GM23248 (cell line): ENCODE measurements at regions not wholly inside any gene's neighbourhood (a gene's known extent, or its start where the extent isn't known, plus 50 kb on each side); places are given as distances from the start of the nearest gene placed in this dataset.

Experiments
- DNase-seq: peaks from one replicate; pipeline ENCODE4 v3.0.0-alpha.2; 2015
- H2AFZ ChIP-seq: fragments of 200-600 bp; sonication (generic); 2 replicates; pipeline ENCODE4 v1.6.1; 2016; ENCODE audit warnings: antibody characterized with exemption
- H3F3A ChIP-seq: fragments of 200-600 bp; sonication (generic); 2 replicates; pipeline ENCODE4 v1.6.1; 2016; ENCODE audit warnings: mild to moderate bottlenecking, antibody characterized with exemption, mixed run types; ENCODE audit not compliant: insufficient read depth
- H3K27ac ChIP-seq: fragments of 200-600 bp; sonication (generic); 2 replicates; pipeline ENCODE4 v1.5.1; 2016; ENCODE audit warnings: mild to moderate bottlenecking
- H3K27me3 ChIP-seq: fragments of 200-600 bp; sonication (generic); replicated peaks from 2 replicates; pipeline ENCODE4 v1.6.1; 2016; ENCODE audit warnings: mild to moderate bottlenecking; ENCODE audit not compliant: insufficient read depth
- H3K36me3 ChIP-seq: fragments of 200-600 bp; sonication (generic); 2 replicates; pipeline ENCODE4 v1.6.1; 2016; ENCODE audit warnings: low read depth, mild to moderate bottlenecking
- H3K4me1 ChIP-seq: fragments of 200-600 bp; sonication (generic); 2 replicates; pipeline ENCODE4 v1.6.1; 2016; ENCODE audit warnings: mild to moderate bottlenecking; ENCODE audit not compliant: insufficient read depth
- H3K4me2 ChIP-seq: fragments of 200-600 bp; sonication (generic); one replicate; pipeline ENCODE4 v1.6.1; 2016; ENCODE audit warnings: mild to moderate bottlenecking; ENCODE audit not compliant: unreplicated experiment
- H3K4me3 ChIP-seq: fragments of 200-600 bp; sonication (generic); 2 replicates; pipeline ENCODE4 v1.5.1; 2016; ENCODE audit warnings: mild to moderate bottlenecking
- H3K79me2 ChIP-seq: fragments of 200-600 bp; sonication (generic); 2 replicates; pipeline ENCODE4 v1.6.1; 2016; ENCODE audit warnings: mild to moderate bottlenecking; ENCODE audit not compliant: insufficient read depth
- H3K9ac ChIP-seq: fragments of 200-600 bp; sonication (generic); 2 replicates; pipeline ENCODE4 v1.6.1; 2016; ENCODE audit warnings: mild to moderate bottlenecking
- H3K9me2 ChIP-seq: fragments of 200-600 bp; sonication (generic); 2 replicates; pipeline ENCODE4 v1.6.1; 2016; ENCODE audit warnings: mixed run types, mild to moderate bottlenecking, moderate library complexity; ENCODE audit not compliant: insufficient read depth
- H3K9me3 ChIP-seq: fragments of 200-600 bp; sonication (generic); one replicate; pipeline ENCODE4 v1.6.1; 2017; ENCODE audit warnings: low read depth
- H4K20me1 ChIP-seq: fragments of 200-600 bp; sonication (generic); 2 replicates; pipeline ENCODE4 v1.6.0; 2016; ENCODE audit not compliant: insufficient read depth
- EZH2 ChIP-seq: fragments of 200-600 bp; sonication (generic); IDR thresholded peaks from 2 replicates; pipeline ENCODE4 v1.6.1; 2018; ENCODE audit warnings: antibody characterized with exemption, mild to moderate bottlenecking; ENCODE audit not compliant: insufficient read depth, poor library complexity, severe bottlenecking
- EZH2phosphoT487 ChIP-seq: fragments of 200-600 bp; sonication (generic); IDR thresholded peaks from 2 replicates; pipeline ENCODE4 v1.6.1; 2018; ENCODE audit warnings: antibody characterized with exemption, moderate library complexity, mild to moderate bottlenecking, low read depth; ENCODE audit not compliant: insufficient read depth
- WGBS, 2 experiments: methylation state at CpG; one replicate each; pipeline ENCODE4 v1.1.6; 2015 to 2017; ENCODE audit warnings: low lambda C conversion rate in 2 of 2, low coverage in 1 of 2; ENCODE audit errors: missing lambda C conversion rate in 2 of 2; 5-methylcytosine and 5-hydroxymethylcytosine counted together
- in situ Hi-C: fragments of 300-500 bp; cut with MboI; formaldehyde crosslinking; loops from 2 replicates; pipeline ENCODE4 v1.15.0; 2020

- TF ChIP-seq EZH2 (no peak), EZH2phosphoT487 (no peak)
- H3K36me3 ChIP-seq, result no peaks in the 10 kb centered on the region
- in situ Hi-C loops, result no loop called here
- H3K9me2 ChIP-seq, result no peaks in the 10 kb centered on the region; the same call in 1 of the 2 replicates
- no peaks in the 10 kb centered on the region for H3K79me2 ChIP-seq
- no peak overlapping the region for H3K9ac ChIP-seq
- no peak overlapping the region for H3K27ac ChIP-seq
- H3F3A ChIP-seq, result peaks cover 7% of the 10 kb centered on the region
- peaks cover 17% of the 10 kb centered on the region for H3K4me1 ChIP-seq
- DNase-seq, result no peak
- 84 to 87% methylated on average over 15 of the region's 15 CpGs for WGBS, 2 experiments
- no peak overlapping the region for H3K4me3 ChIP-seq
- no peak overlapping the region for H3K4me2 ChIP-seq
- no peaks in the 10 kb centered on the region for H3K9me3 ChIP-seq
- H3K27me3 ChIP-seq, result no peaks in the 10 kb centered on the region
- no peaks in the 10 kb centered on the region for H4K20me1 ChIP-seq
- no peak overlapping the region for H2AFZ ChIP-seq
These were observed 157.9 kb downstream of the LY86 start for GRCh38 chr6:6746333-6746969.

DNA sequence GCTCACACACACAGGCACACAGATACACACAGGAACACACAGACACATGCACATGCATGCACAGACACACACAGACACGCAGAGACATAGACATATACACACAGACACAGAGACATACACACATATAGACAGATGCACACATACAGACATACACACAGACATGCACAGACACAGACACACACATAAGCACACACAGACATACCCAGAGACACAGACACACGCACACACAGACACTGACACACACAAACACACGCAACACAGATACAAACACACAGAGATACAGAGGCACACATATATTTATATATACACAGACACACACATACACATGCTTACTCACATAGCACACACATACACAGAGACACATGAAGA is 158.4 kb downstream of the LY86 start:
- Histone ChIP-seq H3K9me2 (no peaks in the 10 kb centered on the region; the same call in 1 of the 2 replicates), H3K9me3 (no peaks in the 10 kb centered on the region), H3K36me3 (no peaks in the 10 kb centered on the region), H3K27me3 (no peaks in the 10 kb centered on the region), H4K20me1 (no peaks in the 10 kb centered on the region), H3K79me2 (no peaks in the 10 kb centered on the region), H2AFZ (no peak overlapping the region), H3K4me2 (no peak overlapping the region), H3F3A (peaks cover 12% of the 10 kb centered on the region), H3K4me1 (peaks cover 21% of the 10 kb centered on the region), H3K9ac (no peak overlapping the region), H3K4me3 (no peak overlapping the region), H3K27ac (no peak overlapping the region)
- no peak for TF ChIP-seq EZH2
- no peak for TF ChIP-seq EZH2phosphoT487
- in situ Hi-C loops, result no loop called here
- DNase-seq, result no peak
- WGBS, 2 experiments, result 90 to 96% methylated on average over 3 of the region's 3 CpGs

GRCh38 chr6:6747371-6747770 is 158.9 kb downstream of the LY86 start:
- H3K79me2 ChIP-seq, result no peaks in the 10 kb centered on the region
- TF ChIP-seq EZH2phosphoT487 (no peak), EZH2 (no peak)
- 77 to 78% methylated on average over 6 of the region's 6 CpGs for WGBS, 2 experiments

GRCh38 chr6:6748001-6748400 is 159.5 kb downstream of the LY86 start:
- H3K27me3 ChIP-seq, result no peaks in the 10 kb centered on the region
- TF ChIP-seq EZH2 (no peak), EZH2phosphoT487 (no peak)
- in situ Hi-C loops, result no loop called here
- H3K9ac ChIP-seq, result no peak overlapping the region
- H3K4me3 ChIP-seq, result no peak overlapping the region
- no peaks in the 10 kb centered on the region for H3K9me3 ChIP-seq
- no peak for DNase-seq
- H3K4me1 ChIP-seq, result peaks cover 24% of the 10 kb centered on the region
- H3K27ac ChIP-seq, result no peak overlapping the region
- H3K9me2 ChIP-seq, result no peaks in the 10 kb centered on the region; the same call in 1 of the 2 replicates
- H3K79me2 ChIP-seq, result no peaks in the 10 kb centered on the region
- H3F3A ChIP-seq, result peaks cover 13% of the 10 kb centered on the region
- H4K20me1 ChIP-seq, result no peaks in the 10 kb centered on the region
- no peaks in the 10 kb centered on the region for H3K36me3 ChIP-seq
- H3K4me2 ChIP-seq, result no peak overlapping the region
- H2AFZ ChIP-seq, result no peak overlapping the region
- 89 to 91% methylated on average over 10 of the region's 10 CpGs for WGBS, 2 experiments

More at GRCh38 chr6:6747371-6747770, 158.9 kb downstream of the LY86 start:
- Histone ChIP-seq H3K4me1 (peaks cover 24% of the 10 kb centered on the region), H3F3A (peaks cover 13% of the 10 kb centered on the region), H3K4me2 (no peak overlapping the region), H3K27ac (no peak overlapping the region), H3K9ac (no peak overlapping the region), H3K9me3 (no peaks in the 10 kb centered on the region), H4K20me1 (no peaks in the 10 kb centered on the region), H3K4me3 (no peak overlapping the region), H3K27me3 (no peaks in the 10 kb centered on the region), H3K9me2 (no peaks in the 10 kb centered on the region; the same call in 1 of the 2 replicates), H3K36me3 (no peaks in the 10 kb centered on the region), H2AFZ (no peak overlapping the region)
- DNase-seq, result no peak
- in situ Hi-C loops, result no loop called here
